ENCODE measurements at regions not wholly inside any gene's neighbourhood (a gene's known extent, or its start where the extent isn't known, plus 50 kb on each side); places are given as distances from the start of the nearest gene placed in this dataset.

GRCh38 chr1:164165466-164165865, 393.5 kb upstream of the PBX1 start:
- no peak overlapping the region for H2AFZ ChIP-seq (ENCODE audit: low read length)
- H4K91ac ChIP-seq (ENCODE audit: insufficient read length, low read depth, low read length) = no peak overlapping the region
- TF ChIP-seq CTCF (conservative IDR thresholded peaks at IDR 0.05) = no peak
- no peaks in the 10 kb centered on the region; the same call in 1 of the 2 replicates for H3K27me3 Mint-ChIP-seq (ENCODE audit: low read depth)
- H2AK5ac ChIP-seq (ENCODE audit: insufficient read length, low read length) = no peak overlapping the region
- no peak overlapping the region for H4K5ac ChIP-seq (ENCODE audit: insufficient read length, low read depth, low read length)
- no peak overlapping the region for H3K4ac ChIP-seq (ENCODE audit: low read depth, low read length)
- no peaks in the 10 kb centered on the region for H4K20me1 ChIP-seq (ENCODE audit: control insufficient read depth, insufficient read depth, insufficient read length)
- peaks cover 18 to 19% of the 10 kb centered on the region in 2 experiments for H3K4me1 Mint-ChIP-seq
- no peak overlapping the region for H3K14ac ChIP-seq (ENCODE audit: insufficient read depth, low read length)
- no peak for DNase-seq
- H3K79me2 ChIP-seq (ENCODE audit: insufficient read depth, low read length) = no peaks in the 10 kb centered on the region
- H3K9ac ChIP-seq (ENCODE audit: extremely low read depth, insufficient read length, low read length) = no peak overlapping the region
- no peak overlapping the region for H4K8ac ChIP-seq (replicated peaks; ENCODE audit: insufficient read length, low read depth, low read length)
- no peak overlapping the region for H3T11ph ChIP-seq (ENCODE audit: low read length)
- H3K27me3 ChIP-seq (ENCODE audit: insufficient read depth, low read length) = no peaks in the 10 kb centered on the region
- no peak overlapping the region for H3K56ac ChIP-seq (ENCODE audit: insufficient read length, low read depth, low read length)
- no peak overlapping the region for H3K4me2 ChIP-seq (ENCODE audit: insufficient read depth, insufficient read length, low read length)
- H2BK12ac ChIP-seq (ENCODE audit: insufficient read length, low read depth, low read length) = no peak overlapping the region
- H2BK15ac ChIP-seq (ENCODE audit: low read depth, low read length) = no peak overlapping the region
- no peak overlapping the region for H2BK120ac ChIP-seq (ENCODE audit: low read depth, low read length, poor library complexity, severe bottlenecking)
- H3K4me3 Mint-ChIP-seq = no peak overlapping the region
- H2BK20ac ChIP-seq (ENCODE audit: low read depth, low read length, poor library complexity, severe bottlenecking) = no peak overlapping the region
- no peak overlapping the region for H3K23ac ChIP-seq (ENCODE audit: insufficient read length, low read depth, low read length)
- H3K9me3 ChIP-seq (ENCODE audit: control insufficient read depth, low read depth, low read length) = no peaks in the 10 kb centered on the region
- H2BK5ac ChIP-seq (ENCODE audit: insufficient read length, low read length) = no peak overlapping the region
- peaks cover 12 to 16% of the 10 kb centered on the region in 2 experiments for H3K9me3 Mint-ChIP-seq
- no peak overlapping the region for H3K18ac ChIP-seq (ENCODE audit: insufficient read length, low read depth, low read length)
- peaks cover 0 to 11% (median 10%) of the 10 kb centered on the region in 3 experiments; a peak in 4 of 7 replicates for H3K36me3 Mint-ChIP-seq (ENCODE audit: insufficient read depth in 1 of 3, low read depth in 3 of 3)
- no CpG with 5 or more reads among the region's 2 CpGs for WGBS (ENCODE audit: extremely low coverage, insufficient read length, low lambda C conversion rate)
- no peaks in the 10 kb centered on the region for H3K4me1 ChIP-seq (ENCODE audit: insufficient read depth, low read length)
- no peak overlapping the region for H3K27ac Mint-ChIP-seq
- no peaks in the 10 kb centered on the region for H3K79me1 ChIP-seq (ENCODE audit: insufficient read depth, low read depth, low read length, poor library complexity, severe bottlenecking)
- no peak overlapping the region for H3K27ac ChIP-seq (ENCODE audit: insufficient read length, low read depth, low read length)
- no peaks in the 10 kb centered on the region for H3K23me2 ChIP-seq (ENCODE audit: insufficient read length, low read depth, low read length, poor library complexity, severe bottlenecking)
